ENCODE measurements at regions not wholly inside any gene's neighbourhood (a gene's known extent, or its start where the extent isn't known, plus 50 kb on each side); places are given as distances from the start of the nearest gene placed in this dataset.

GRCh38 chr11:93959663-93960062 is 61.5 kb upstream of the HEPHL1 start:
- TF ChIP-seq CTCF (IDR thresholded peaks at IDR 0.05; ENCODE audit: extremely low read depth in 1 of 2, insufficient read depth in 1 of 2, low read depth in 1 of 2, low read length in 2 of 2) (no peak), FOS (IDR thresholded peaks at IDR 0.05; ENCODE audit: borderline replicate concordance, insufficient read depth, low read length) (no peak)
